ENCODE measurements at regions not wholly inside any gene's neighbourhood (a gene's known extent, or its start where the extent isn't known, plus 50 kb on each side); places are given as distances from the start of the nearest gene placed in this dataset.

DNA sequence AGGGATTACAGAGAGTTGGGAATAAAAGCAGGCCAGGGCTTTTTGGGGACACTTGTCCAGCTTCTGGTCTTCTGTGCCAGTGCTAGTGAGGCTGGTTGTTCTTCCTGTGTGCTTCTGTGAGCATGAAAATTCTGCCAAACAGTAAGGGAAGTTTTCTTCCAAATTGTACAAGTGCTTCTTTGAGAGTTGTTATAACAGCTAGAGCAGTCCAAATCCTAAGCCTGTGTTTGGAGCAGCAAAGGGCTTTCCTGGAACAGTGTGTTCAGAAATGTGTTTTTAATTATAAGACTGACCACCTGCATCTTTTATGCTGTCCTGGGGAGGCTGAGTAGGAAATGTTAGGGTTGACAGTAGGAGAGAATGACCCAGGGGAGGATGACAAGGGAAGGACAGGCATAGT is 223.0 kb upstream of the P2RY1 start:
- no peak for ATAC-seq (ENCODE audit: low FRiP score in 2 of 2)
- Histone ChIP-seq H3K27ac (no peak overlapping the region), H3K36me3 (no peaks in the 10 kb centered on the region), H3K4me3 (no peak overlapping the region), H3K9me3 (no peaks in the 10 kb centered on the region), H3K4me1 (no peaks in the 10 kb centered on the region), H3K27me3 (no peaks in the 10 kb centered on the region)
- DNase-seq, result no peak
- TF ChIP-seq POLR2AphosphoS5 (IDR thresholded peaks at IDR 0.05) (no peak), POLR2A (IDR thresholded peaks at IDR 0.05) (no peak), EP300 (IDR thresholded peaks at IDR 0.05) (no peak)
- TF ChIP-seq, protein P1, sequence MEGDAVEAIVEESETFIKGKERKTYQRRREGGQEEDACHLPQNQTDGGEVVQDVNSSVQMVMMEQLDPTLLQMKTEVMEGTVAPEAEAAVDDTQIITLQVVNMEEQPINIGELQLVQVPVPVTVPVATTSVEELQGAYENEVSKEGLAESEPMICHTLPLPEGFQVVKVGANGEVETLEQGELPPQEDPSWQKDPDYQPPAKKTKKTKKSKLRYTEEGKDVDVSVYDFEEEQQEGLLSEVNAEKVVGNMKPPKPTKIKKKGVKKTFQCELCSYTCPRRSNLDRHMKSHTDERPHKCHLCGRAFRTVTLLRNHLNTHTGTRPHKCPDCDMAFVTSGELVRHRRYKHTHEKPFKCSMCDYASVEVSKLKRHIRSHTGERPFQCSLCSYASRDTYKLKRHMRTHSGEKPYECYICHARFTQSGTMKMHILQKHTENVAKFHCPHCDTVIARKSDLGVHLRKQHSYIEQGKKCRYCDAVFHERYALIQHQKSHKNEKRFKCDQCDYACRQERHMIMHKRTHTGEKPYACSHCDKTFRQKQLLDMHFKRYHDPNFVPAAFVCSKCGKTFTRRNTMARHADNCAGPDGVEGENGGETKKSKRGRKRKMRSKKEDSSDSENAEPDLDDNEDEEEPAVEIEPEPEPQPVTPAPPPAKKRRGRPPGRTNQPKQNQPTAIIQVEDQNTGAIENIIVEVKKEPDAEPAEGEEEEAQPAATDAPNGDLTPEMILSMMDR (IDR thresholded peaks at IDR 0.05), result no peak

DNA sequence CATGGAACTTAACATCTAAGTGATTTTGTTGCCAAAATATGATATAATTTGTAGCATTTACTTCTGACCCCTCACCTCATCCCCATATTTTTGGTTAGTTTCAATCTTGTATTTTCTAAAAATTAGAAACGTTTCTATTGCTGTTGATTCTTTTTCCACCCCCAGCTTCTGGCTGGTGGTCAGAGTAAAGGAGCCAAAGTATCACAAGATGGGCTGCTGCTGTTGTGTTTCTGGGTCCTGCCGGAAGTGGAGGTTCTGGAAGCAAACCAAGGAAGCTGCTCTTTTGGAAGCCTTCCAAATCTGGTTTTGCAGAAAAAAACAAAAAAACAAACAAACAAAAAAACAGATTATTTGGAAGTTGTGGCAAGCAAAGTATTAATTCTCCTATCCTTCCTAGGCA is 221.1 kb upstream of the P2RY1 start:
- DNase-seq (no peak), ATAC-seq (ENCODE audit: low FRiP score in 2 of 2) (no peak)
- H3K27me3 ChIP-seq, result no peaks in the 10 kb centered on the region
- no peaks in the 10 kb centered on the region for H3K4me1 ChIP-seq
- H3K9me3 ChIP-seq, result no peaks in the 10 kb centered on the region
- WGBS, 2 donors, result 61 to 68% methylated on average over 2 of the region's 2 CpGs
- no peak overlapping the region for H3K4me3 ChIP-seq
- TF ChIP-seq, protein P1 (IDR thresholded peaks at IDR 0.05), result no peak
- TF ChIP-seq EP300 (IDR thresholded peaks at IDR 0.05) (no peak), POLR2AphosphoS5 (IDR thresholded peaks at IDR 0.05) (no peak), POLR2A (IDR thresholded peaks at IDR 0.05) (no peak)
- H3K27ac ChIP-seq, result no peak overlapping the region
- no peaks in the 10 kb centered on the region for H3K36me3 ChIP-seq

GRCh38 chr3:152615681-152616080 is 219.2 kb upstream of the P2RY1 start:
- H3K36me3 ChIP-seq, result no peaks in the 10 kb centered on the region
- no peaks in the 10 kb centered on the region for H3K27me3 ChIP-seq
- no peak overlapping the region for H3K4me3 ChIP-seq
- H3K9me3 ChIP-seq, result no peaks in the 10 kb centered on the region
- DNase-seq (no peak), ATAC-seq (ENCODE audit: low FRiP score in 2 of 2) (no peak)
- no peaks in the 10 kb centered on the region for H3K4me1 ChIP-seq
- H3K27ac ChIP-seq, result no peak overlapping the region
- 79 to 82% methylated on average over 10 of the region's 10 CpGs for WGBS, 2 donors
- TF ChIP-seq, protein P1 (IDR thresholded peaks at IDR 0.05), result no peak
- no peak for TF ChIP-seq EP300 (IDR thresholded peaks at IDR 0.05)
- no peak for TF ChIP-seq POLR2AphosphoS5 (IDR thresholded peaks at IDR 0.05)
- no peak for TF ChIP-seq POLR2A (IDR thresholded peaks at IDR 0.05)

DNA sequence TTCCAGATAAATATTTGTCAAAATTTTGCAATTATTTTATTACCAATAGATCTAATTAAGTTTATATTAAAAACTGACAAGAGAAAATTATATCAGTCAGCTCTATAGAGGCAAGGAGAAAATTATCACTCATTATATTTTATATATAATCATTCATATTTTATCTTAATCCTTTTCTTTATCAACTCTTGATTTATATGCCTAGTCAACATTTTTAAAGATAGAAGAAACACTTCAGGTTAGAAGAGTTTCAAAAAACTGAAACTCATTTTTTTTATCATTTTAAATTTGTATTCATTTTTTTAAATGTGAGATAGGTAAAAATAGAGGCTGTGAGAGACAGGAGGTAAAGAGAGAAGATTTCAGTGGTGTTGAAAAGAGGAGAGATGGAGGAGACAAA is 217.3 kb upstream of the P2RY1 start:
- TF ChIP-seq EP300 (IDR thresholded peaks at IDR 0.05), result no peak
- no peak for TF ChIP-seq POLR2A (IDR thresholded peaks at IDR 0.05)
- TF ChIP-seq, protein P1 (IDR thresholded peaks at IDR 0.05), result no peak
- TF ChIP-seq POLR2AphosphoS5 (IDR thresholded peaks at IDR 0.05), result no peak
- Histone ChIP-seq H3K27me3 (no peaks in the 10 kb centered on the region), H3K9me3 (no peaks in the 10 kb centered on the region), H3K27ac (no peak overlapping the region), H3K4me3 (no peak overlapping the region), H3K4me1 (no peaks in the 10 kb centered on the region), H3K36me3 (no peaks in the 10 kb centered on the region)
- DNase-seq, result no peak
- no peak for ATAC-seq (ENCODE audit: low FRiP score in 2 of 2)

DNA sequence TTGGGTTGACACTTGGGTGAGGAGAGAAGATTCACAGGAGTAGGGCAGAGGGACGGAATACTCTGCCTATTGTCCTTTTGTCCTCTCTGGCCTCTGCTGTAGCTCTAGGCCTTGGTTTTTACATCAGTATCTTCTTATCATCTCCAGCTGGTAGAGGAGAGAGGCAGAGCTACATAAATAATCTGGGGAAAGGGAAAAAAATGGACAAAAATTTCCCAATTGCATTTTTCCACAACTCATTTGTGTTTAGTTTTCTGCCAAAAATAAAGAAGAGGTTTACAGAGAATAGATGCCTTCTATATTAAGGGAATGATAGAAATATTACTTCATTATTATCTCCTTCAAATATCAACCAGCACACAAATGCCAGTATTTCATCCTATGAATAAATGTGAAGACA is 216.4 kb upstream of the P2RY1 start:
- Histone ChIP-seq H3K27ac (no peak overlapping the region), H3K9me3 (no peaks in the 10 kb centered on the region), H3K36me3 (no peaks in the 10 kb centered on the region), H3K4me3 (no peak overlapping the region), H3K4me1 (no peaks in the 10 kb centered on the region), H3K27me3 (no peaks in the 10 kb centered on the region)
- DNase-seq (no peak), ATAC-seq (ENCODE audit: low FRiP score in 2 of 2) (no peak)
- TF ChIP-seq POLR2A (IDR thresholded peaks at IDR 0.05) (no peak), POLR2AphosphoS5 (IDR thresholded peaks at IDR 0.05) (no peak), EP300 (IDR thresholded peaks at IDR 0.05) (no peak)
- TF ChIP-seq, protein P1 (IDR thresholded peaks at IDR 0.05), result no peak
- WGBS, 2 donors, result 76 to 94% methylated on average over 1 of the region's 1 CpG

Measured in upper lobe of left lung (tissue), 6 donors.